Fibroblast of skin of scalp (primary cell): ENCODE measurements at regions not wholly inside any gene's neighbourhood (a gene's known extent, or its start where the extent isn't known, plus 50 kb on each side); places are given as distances from the start of the nearest gene placed in this dataset.

Source experiments
- DNase-seq: peaks from one replicate; pipeline ENCODE4 v3.0.0-alpha.2; 2013

- DNase-seq = no peak
These were observed 56.4 kb upstream of the TRPC4 start for GRCh38 chr13:37925878-37926473.

GRCh38 chr13:37923236-37923635, 53.7 kb upstream of the TRPC4 start:
- no peak for DNase-seq

GRCh38 chr13:37919329-37919880, 49.8 kb upstream of the TRPC4 start:
- DNase-seq = no peak
